Suprapubic skin (tissue), 4 donors: ENCODE measurements at regions not wholly inside any gene's neighbourhood (a gene's known extent, or its start where the extent isn't known, plus 50 kb on each side); places are given as distances from the start of the nearest gene placed in this dataset.

Experiments
- CTCF ChIP-seq, 2 donors: fragments of 200-600 bp in 1 of 2; fragments of 450-650 bp in 1 of 2; sonication (generic) in 1 of 2; IDR thresholded peaks; one replicate each; pipeline ENCODE4 v1.5.1; 2016 to 2019; ENCODE audit warnings: antibody characterized with exemption in 2 of 2, mild to moderate bottlenecking in 1 of 2, moderate library complexity in 1 of 2
- EP300 ChIP-seq: sonication (generic); formaldehyde crosslinking; IDR thresholded peaks from one replicate; pipeline ENCODE4 v1.6.1; 2017; ENCODE audit warnings: antibody characterized with exemption
- POLR2A ChIP-seq, 2 donors: fragments of 450-650 bp; IDR thresholded peaks; one replicate each; pipeline ENCODE4 v1.6.1; 2017; ENCODE audit warnings: antibody characterized with exemption in 2 of 2, mild to moderate bottlenecking in 2 of 2, moderate library complexity in 2 of 2
- POLR2AphosphoS5 ChIP-seq, 3 donors: sonication (generic); formaldehyde crosslinking; IDR thresholded peaks; one replicate each; pipeline ENCODE4 v1.6.1; 2017; ENCODE audit warnings: antibody characterized with exemption in 3 of 3

DNA sequence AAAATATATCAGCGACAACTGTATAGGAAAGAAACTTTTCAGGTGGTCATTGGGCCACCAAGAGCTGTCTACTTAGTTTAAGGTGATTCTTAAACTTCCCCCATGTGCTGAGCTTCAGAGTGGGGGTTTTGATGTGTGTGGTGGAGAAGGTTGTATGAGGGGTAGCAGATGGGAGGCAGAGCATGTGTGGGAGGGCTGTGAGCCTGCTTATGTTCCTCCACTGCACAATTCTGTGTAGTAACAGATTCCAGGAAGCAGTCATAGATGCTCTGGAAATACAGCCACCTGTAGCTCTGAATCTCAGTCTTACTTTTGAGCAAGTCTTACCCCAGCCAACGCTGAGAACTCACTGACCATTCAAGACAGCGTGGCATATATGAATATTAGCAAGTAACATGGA is 95.3 kb upstream of the SPATA13 start:
- TF ChIP-seq CTCF (IDR thresholded peaks at IDR 0.05) (no peak), POLR2A (IDR thresholded peaks at IDR 0.05) (no peak), POLR2AphosphoS5 (IDR thresholded peaks at IDR 0.05) (no peak), EP300 (no peak)
